Neural progenitor cell (in vitro differentiated cells): ENCODE measurements at regions not wholly inside any gene's neighbourhood (a gene's known extent, or its start where the extent isn't known, plus 50 kb on each side); places are given as distances from the start of the nearest gene placed in this dataset.

Experiments
- DNase-seq: peaks from one replicate; pipeline ENCODE4 v3.0.0-alpha.2; 2016; ENCODE audit warnings: low spot score
- H2AFZ ChIP-seq: fragments of 200-600 bp; sonication (generic); replicated peaks from 2 replicates; pipeline ENCODE4 v1.6.1; 2016; ENCODE audit warnings: antibody characterized with exemption
- H3F3A ChIP-seq: fragments of 200-600 bp; sonication (generic); 2 replicates; pipeline ENCODE4 v1.6.1; 2016; ENCODE audit warnings: antibody characterized with exemption, low read depth
- H3K27ac ChIP-seq: fragments of 200-600 bp; sonication (generic); 2 replicates; pipeline ENCODE4 v1.5.1; 2016; ENCODE audit warnings: mild to moderate bottlenecking
- H3K27me3 ChIP-seq: fragments of 200-600 bp; sonication (generic); 2 replicates; pipeline ENCODE4 v1.6.1; 2016; ENCODE audit warnings: mild to moderate bottlenecking, moderate library complexity
- H3K36me3 ChIP-seq: fragments of 200-600 bp; sonication (generic); 2 replicates; pipeline ENCODE4 v1.5.1; 2016
- H3K4me1 ChIP-seq: fragments of 200-600 bp; sonication (generic); 2 replicates; pipeline ENCODE4 v1.6.1; 2016; ENCODE audit warnings: mixed run types
- H3K4me2 ChIP-seq: fragments of 200-600 bp; sonication (generic); 2 replicates; pipeline ENCODE4 v1.6.1; 2016
- H3K4me3 ChIP-seq: fragments of 200-600 bp; sonication (generic); 2 replicates; pipeline ENCODE4 v1.5.1; 2016
- H3K79me2 ChIP-seq: fragments of 200-600 bp; sonication (generic); 2 replicates; pipeline ENCODE4 v1.6.1; 2016; ENCODE audit warnings: low read depth
- H3K9ac ChIP-seq: fragments of 200-600 bp; sonication (generic); 2 replicates; pipeline ENCODE4 v1.6.1; 2016
- H3K9me3 ChIP-seq: fragments of 200-600 bp; sonication (generic); 2 replicates; pipeline ENCODE4 v1.5.1; 2016; ENCODE audit warnings: low read depth
- H4K20me1 ChIP-seq: fragments of 200-600 bp; sonication (generic); 2 replicates; pipeline ENCODE4 v1.6.1; 2016; ENCODE audit warnings: low read depth
- H3K27ac Mint-ChIP-seq: 3 replicates; pipeline ENCODE4 v1.8.0; 2021; ENCODE audit warnings: mixed read lengths
- H3K27me3 Mint-ChIP-seq: 2 replicates; pipeline ENCODE4 v1.8.0; 2022; ENCODE audit warnings: low read depth, mild to moderate bottlenecking, inconsistent platforms, moderate library complexity, mixed read lengths; ENCODE audit not compliant: insufficient read depth
- H3K36me3 Mint-ChIP-seq: 3 replicates; pipeline ENCODE4 v1.8.0; 2021; ENCODE audit warnings: mixed read lengths
- H3K4me1 Mint-ChIP-seq: 3 replicates; pipeline ENCODE4 v1.8.0; 2021; ENCODE audit warnings: mixed read lengths
- H3K4me3 Mint-ChIP-seq: 3 replicates; pipeline ENCODE4 v1.8.0; 2021; ENCODE audit warnings: mild to moderate bottlenecking, moderate library complexity, mixed read lengths
- H3K9me3 Mint-ChIP-seq: 3 replicates; pipeline ENCODE4 v1.8.0; 2020; ENCODE audit warnings: mixed read lengths
- EZH2 ChIP-seq: fragments of 200-600 bp; sonication (generic); IDR thresholded peaks from 2 replicates; pipeline ENCODE4 v1.6.1; 2017; ENCODE audit warnings: antibody characterized with exemption, mild to moderate bottlenecking, moderate library complexity
- EZH2phosphoT487 ChIP-seq: fragments of 200-600 bp; sonication (generic); IDR thresholded peaks from 2 replicates; pipeline ENCODE4 v1.6.1; 2017; ENCODE audit warnings: antibody characterized with exemption
- TF ChIP-seq, protein P1 (sequence below): fragments of 200-600 bp; sonication (generic); IDR thresholded peaks from 2 replicates; pipeline ENCODE4 v1.5.1; 2017; ENCODE audit warnings: antibody characterized with exemption, mild to moderate bottlenecking

DNA sequence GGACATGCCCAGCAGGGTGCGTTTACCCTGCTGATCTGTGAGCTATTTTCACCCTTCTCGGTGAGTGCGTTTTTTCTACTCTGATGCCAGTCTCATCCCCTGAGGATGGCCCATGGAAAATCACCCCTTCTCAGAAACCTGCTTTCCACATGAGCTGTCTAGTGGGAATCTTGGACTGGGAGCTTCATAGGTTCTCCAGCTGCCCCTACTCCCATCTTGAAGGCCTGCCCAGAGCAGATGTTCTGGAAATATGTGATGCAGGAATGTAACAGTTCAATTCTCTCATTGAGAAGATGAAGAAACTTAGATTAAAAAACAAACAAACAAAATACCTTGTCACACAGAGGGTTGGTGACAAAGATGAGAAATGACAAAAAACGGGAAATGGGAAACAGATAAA, 146.9 kb upstream of the RAB11FIP2 start:
- no peak overlapping the region for H3K4me3 Mint-ChIP-seq
- Histone ChIP-seq H3K27me3 (no peaks in the 10 kb centered on the region), H2AFZ (no peak overlapping the region), H3K27ac (no peak overlapping the region), H4K20me1 (no peaks in the 10 kb centered on the region), H3K9ac (no peak overlapping the region), H3K4me3 (no peak overlapping the region), H3K9me3 (no peaks in the 10 kb centered on the region), H3F3A (peaks cover 14% of the 10 kb centered on the region), H3K4me1 (no peaks in the 10 kb centered on the region), H3K4me2 (no peak overlapping the region), H3K79me2 (no peaks in the 10 kb centered on the region), H3K36me3 (no peaks in the 10 kb centered on the region)
- H3K4me1 Mint-ChIP-seq = no peaks in the 10 kb centered on the region
- no peak for DNase-seq
- TF ChIP-seq, protein P1, sequence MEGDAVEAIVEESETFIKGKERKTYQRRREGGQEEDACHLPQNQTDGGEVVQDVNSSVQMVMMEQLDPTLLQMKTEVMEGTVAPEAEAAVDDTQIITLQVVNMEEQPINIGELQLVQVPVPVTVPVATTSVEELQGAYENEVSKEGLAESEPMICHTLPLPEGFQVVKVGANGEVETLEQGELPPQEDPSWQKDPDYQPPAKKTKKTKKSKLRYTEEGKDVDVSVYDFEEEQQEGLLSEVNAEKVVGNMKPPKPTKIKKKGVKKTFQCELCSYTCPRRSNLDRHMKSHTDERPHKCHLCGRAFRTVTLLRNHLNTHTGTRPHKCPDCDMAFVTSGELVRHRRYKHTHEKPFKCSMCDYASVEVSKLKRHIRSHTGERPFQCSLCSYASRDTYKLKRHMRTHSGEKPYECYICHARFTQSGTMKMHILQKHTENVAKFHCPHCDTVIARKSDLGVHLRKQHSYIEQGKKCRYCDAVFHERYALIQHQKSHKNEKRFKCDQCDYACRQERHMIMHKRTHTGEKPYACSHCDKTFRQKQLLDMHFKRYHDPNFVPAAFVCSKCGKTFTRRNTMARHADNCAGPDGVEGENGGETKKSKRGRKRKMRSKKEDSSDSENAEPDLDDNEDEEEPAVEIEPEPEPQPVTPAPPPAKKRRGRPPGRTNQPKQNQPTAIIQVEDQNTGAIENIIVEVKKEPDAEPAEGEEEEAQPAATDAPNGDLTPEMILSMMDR = no peak
- no peak for TF ChIP-seq EZH2
- TF ChIP-seq EZH2phosphoT487 = no peak
- peaks cover 2% of the 10 kb centered on the region for H3K27me3 Mint-ChIP-seq
- H3K27ac Mint-ChIP-seq = no peak overlapping the region
- no peaks in the 10 kb centered on the region for H3K9me3 Mint-ChIP-seq
- H3K36me3 Mint-ChIP-seq = no peaks in the 10 kb centered on the region

DNA sequence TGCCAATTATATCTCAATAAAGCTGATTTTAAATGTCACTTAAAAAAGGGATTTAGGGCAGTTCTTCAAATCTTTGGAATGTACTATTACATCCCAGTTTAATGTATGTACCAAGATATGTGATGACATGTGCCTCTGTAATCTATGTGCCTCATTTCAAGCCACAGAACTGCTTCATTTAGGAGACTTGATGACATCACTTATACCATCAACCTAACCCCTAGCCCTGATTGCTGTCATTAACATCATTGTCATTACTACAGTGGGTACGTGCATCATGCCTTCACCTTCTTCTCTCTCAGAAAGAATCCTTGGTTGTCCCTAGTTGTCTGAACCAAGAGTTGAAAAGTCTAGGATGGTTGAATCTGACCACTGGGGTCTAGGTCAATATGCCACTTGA, 134.3 kb upstream of the RAB11FIP2 start:
- H3K27ac ChIP-seq = no peak overlapping the region
- no peak overlapping the region for H3K9ac ChIP-seq
- H3K79me2 ChIP-seq = no peaks in the 10 kb centered on the region
- H3K4me3 ChIP-seq = no peak overlapping the region
- TF ChIP-seq EZH2 = no peak
- TF ChIP-seq, protein P1 = no peak
- TF ChIP-seq EZH2phosphoT487 = no peak
- peaks cover 2% of the 10 kb centered on the region for H3K9me3 ChIP-seq
- peaks cover 4% of the 10 kb centered on the region for H3K27me3 Mint-ChIP-seq
- H3K27ac Mint-ChIP-seq = no peak overlapping the region
- H3F3A ChIP-seq = no peaks in the 10 kb centered on the region
- H2AFZ ChIP-seq = no peak overlapping the region
- DNase-seq = no peak
- no peak overlapping the region for H3K4me3 Mint-ChIP-seq
- no peaks in the 10 kb centered on the region for H3K27me3 ChIP-seq
- no peaks in the 10 kb centered on the region for H3K36me3 Mint-ChIP-seq
- no peak overlapping the region for H3K4me2 ChIP-seq
- H3K9me3 Mint-ChIP-seq = no peaks in the 10 kb centered on the region
- no peaks in the 10 kb centered on the region for H3K4me1 Mint-ChIP-seq
- no peaks in the 10 kb centered on the region for H3K4me1 ChIP-seq
- H4K20me1 ChIP-seq = no peaks in the 10 kb centered on the region
- H3K36me3 ChIP-seq = peaks cover 3% of the 10 kb centered on the region

DNA sequence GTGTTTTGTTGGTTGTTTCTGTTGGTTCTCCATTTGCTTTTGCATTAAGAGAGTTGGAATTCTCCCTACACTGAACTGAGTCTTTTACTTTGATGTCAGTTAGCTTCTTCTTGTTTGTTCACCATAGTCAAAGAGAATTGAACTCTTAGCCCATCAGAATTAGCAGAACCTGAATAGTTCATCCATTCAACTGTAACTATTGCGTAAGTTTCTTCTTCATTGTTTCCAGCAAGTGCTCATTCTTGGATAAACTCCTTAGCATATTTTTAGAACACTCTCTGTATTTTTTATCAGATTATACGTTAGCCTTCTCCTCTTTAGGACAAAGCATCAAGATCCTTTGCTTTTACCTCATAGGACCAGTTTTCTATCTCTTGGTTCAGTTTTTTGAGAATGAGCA, 128.4 kb upstream of the RAB11FIP2 start:
- H4K20me1 ChIP-seq = no peaks in the 10 kb centered on the region
- no peak for DNase-seq

More for the DNA sequence above, 128.4 kb upstream of the RAB11FIP2 start:
- Histone ChIP-seq H3K79me2 (no peaks in the 10 kb centered on the region), H3K9ac (no peak overlapping the region), H3K27ac (no peak overlapping the region), H3K4me3 (no peak overlapping the region), H3F3A (no peaks in the 10 kb centered on the region), H2AFZ (no peak overlapping the region), H3K4me2 (no peak overlapping the region), H3K27me3 (no peaks in the 10 kb centered on the region), H3K9me3 (no peaks in the 10 kb centered on the region), H3K4me1 (no peaks in the 10 kb centered on the region), H3K36me3 (peaks cover 3% of the 10 kb centered on the region)
- H3K4me1 Mint-ChIP-seq = no peaks in the 10 kb centered on the region
- no peaks in the 10 kb centered on the region for H3K27me3 Mint-ChIP-seq
- no peak overlapping the region for H3K4me3 Mint-ChIP-seq
- H3K36me3 Mint-ChIP-seq = no peaks in the 10 kb centered on the region
- H3K9me3 Mint-ChIP-seq = no peaks in the 10 kb centered on the region
- H3K27ac Mint-ChIP-seq = no peak overlapping the region
- TF ChIP-seq EZH2phosphoT487 (no peak), EZH2 (no peak)
- TF ChIP-seq, protein P1 = no peak
